ENCODE measurements at regions not wholly inside any gene's neighbourhood (a gene's known extent, or its start where the extent isn't known, plus 50 kb on each side); places are given as distances from the start of the nearest gene placed in this dataset.

GRCh38 chr3:13690636-13691035, 141.7 kb downstream of the FBLN2 start:
- Histone ChIP-seq H3K27ac (ENCODE audit: low read depth) (no peak overlapping the region), H3K4me2 (no peak overlapping the region), H3K4me3 (no peak overlapping the region), H2AFZ (no peak overlapping the region), H3K4me1 (ENCODE audit: insufficient read depth) (no peaks in the 10 kb centered on the region), H3K27me3 (ENCODE audit: insufficient read depth) (no peaks in the 10 kb centered on the region), H3F3A (replicated peaks; ENCODE audit: low read depth) (no peaks in the 10 kb centered on the region), H3K79me2 (replicated peaks; ENCODE audit: insufficient read depth) (no peaks in the 10 kb centered on the region), H3K36me3 (ENCODE audit: insufficient read depth) (no peaks in the 10 kb centered on the region), H3K9me2 (ENCODE audit: insufficient read depth) (no peaks in the 10 kb centered on the region), H4K20me1 (replicated peaks; ENCODE audit: insufficient read depth) (no peaks in the 10 kb centered on the region)
- peaks cover 7% of the 10 kb centered on the region for H3K27me3 Mint-ChIP-seq (ENCODE audit: insufficient read depth, low read depth, poor library complexity)
- no peaks in the 10 kb centered on the region; the same call in 2 of the 3 replicates for H3K36me3 Mint-ChIP-seq (ENCODE audit: low read depth)
- no peaks in the 10 kb centered on the region; the same call in 2 of the 3 replicates for H3K9me3 Mint-ChIP-seq
- no peak overlapping the region for H3K4me3 Mint-ChIP-seq
- TF ChIP-seq POLR2AphosphoS5 (IDR thresholded peaks at IDR 0.05; ENCODE audit: low read depth): no peak
- no peak for TF ChIP-seq STAT1 (IDR thresholded peaks at IDR 0.05; ENCODE audit: unreplicated experiment)
- H3K4me1 Mint-ChIP-seq: peaks cover 21% of the 10 kb centered on the region
- H3K27ac Mint-ChIP-seq: no peak overlapping the region
- ATAC-seq (no peak), DNase-seq (ENCODE audit: low spot score) (no peak)

- TF ChIP-seq, protein P1, sequence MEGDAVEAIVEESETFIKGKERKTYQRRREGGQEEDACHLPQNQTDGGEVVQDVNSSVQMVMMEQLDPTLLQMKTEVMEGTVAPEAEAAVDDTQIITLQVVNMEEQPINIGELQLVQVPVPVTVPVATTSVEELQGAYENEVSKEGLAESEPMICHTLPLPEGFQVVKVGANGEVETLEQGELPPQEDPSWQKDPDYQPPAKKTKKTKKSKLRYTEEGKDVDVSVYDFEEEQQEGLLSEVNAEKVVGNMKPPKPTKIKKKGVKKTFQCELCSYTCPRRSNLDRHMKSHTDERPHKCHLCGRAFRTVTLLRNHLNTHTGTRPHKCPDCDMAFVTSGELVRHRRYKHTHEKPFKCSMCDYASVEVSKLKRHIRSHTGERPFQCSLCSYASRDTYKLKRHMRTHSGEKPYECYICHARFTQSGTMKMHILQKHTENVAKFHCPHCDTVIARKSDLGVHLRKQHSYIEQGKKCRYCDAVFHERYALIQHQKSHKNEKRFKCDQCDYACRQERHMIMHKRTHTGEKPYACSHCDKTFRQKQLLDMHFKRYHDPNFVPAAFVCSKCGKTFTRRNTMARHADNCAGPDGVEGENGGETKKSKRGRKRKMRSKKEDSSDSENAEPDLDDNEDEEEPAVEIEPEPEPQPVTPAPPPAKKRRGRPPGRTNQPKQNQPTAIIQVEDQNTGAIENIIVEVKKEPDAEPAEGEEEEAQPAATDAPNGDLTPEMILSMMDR (conservative IDR thresholded peaks at IDR 0.05; ENCODE audit: low read depth in 2 of 2): no peak
- TF ChIP-seq ZNF114 (CRISPR knock-in tag; IDR thresholded peaks at IDR 0.05) (no peak), CREB1 (CRISPR knock-in tag; IDR thresholded peaks at IDR 0.05; ENCODE audit: low read depth) (no peak), JUNB (IDR thresholded peaks at IDR 0.05; ENCODE audit: unreplicated experiment) (no peak), EZH2phosphoT487 (IDR thresholded peaks at IDR 0.05; ENCODE audit: unreplicated experiment) (no peak), NANOG (IDR thresholded peaks at IDR 0.05; ENCODE audit: borderline replicate concordance) (no peak)
- no peak for ATAC-seq
- H3K9me3 Mint-ChIP-seq: no peaks in the 10 kb centered on the region; the same call in 2 of the 3 replicates
These were observed 140.7 kb downstream of the FBLN2 start for GRCh38 chr3:13689373-13690260.

GRCh38 chr3:13688824-13689223, 139.9 kb downstream of the FBLN2 start:
- no peak for DNase-seq (ENCODE audit: low spot score)
- no peak for ATAC-seq
- Histone ChIP-seq H3F3A (replicated peaks; ENCODE audit: low read depth) (no peaks in the 10 kb centered on the region), H3K9me2 (ENCODE audit: insufficient read depth) (no peaks in the 10 kb centered on the region), H3K36me3 (ENCODE audit: insufficient read depth) (no peaks in the 10 kb centered on the region), H3K79me2 (replicated peaks; ENCODE audit: insufficient read depth) (no peaks in the 10 kb centered on the region), H3K4me2 (no peak overlapping the region), H3K27ac (ENCODE audit: low read depth) (no peak overlapping the region), H4K20me1 (replicated peaks; ENCODE audit: insufficient read depth) (no peaks in the 10 kb centered on the region), H3K27me3 (ENCODE audit: insufficient read depth) (no peaks in the 10 kb centered on the region), H3K4me1 (ENCODE audit: insufficient read depth) (no peaks in the 10 kb centered on the region), H2AFZ (no peak overlapping the region), H3K4me3 (no peak overlapping the region)
- Mint-ChIP-seq H3K36me3 (ENCODE audit: low read depth) (no peaks in the 10 kb centered on the region), H3K4me1 (peaks cover 23% of the 10 kb centered on the region), H3K4me3 (no peak overlapping the region), H3K27ac (no peak overlapping the region), H3K9me3 (no peaks in the 10 kb centered on the region; the same call in 2 of the 3 replicates), H3K27me3 (ENCODE audit: insufficient read depth, low read depth, poor library complexity) (peaks cover 5% of the 10 kb centered on the region)
- TF ChIP-seq, protein P1 (conservative IDR thresholded peaks at IDR 0.05; ENCODE audit: low read depth in 2 of 2): no peak
- TF ChIP-seq JUNB (IDR thresholded peaks at IDR 0.05; ENCODE audit: unreplicated experiment): no peak
- TF ChIP-seq, protein P2, sequence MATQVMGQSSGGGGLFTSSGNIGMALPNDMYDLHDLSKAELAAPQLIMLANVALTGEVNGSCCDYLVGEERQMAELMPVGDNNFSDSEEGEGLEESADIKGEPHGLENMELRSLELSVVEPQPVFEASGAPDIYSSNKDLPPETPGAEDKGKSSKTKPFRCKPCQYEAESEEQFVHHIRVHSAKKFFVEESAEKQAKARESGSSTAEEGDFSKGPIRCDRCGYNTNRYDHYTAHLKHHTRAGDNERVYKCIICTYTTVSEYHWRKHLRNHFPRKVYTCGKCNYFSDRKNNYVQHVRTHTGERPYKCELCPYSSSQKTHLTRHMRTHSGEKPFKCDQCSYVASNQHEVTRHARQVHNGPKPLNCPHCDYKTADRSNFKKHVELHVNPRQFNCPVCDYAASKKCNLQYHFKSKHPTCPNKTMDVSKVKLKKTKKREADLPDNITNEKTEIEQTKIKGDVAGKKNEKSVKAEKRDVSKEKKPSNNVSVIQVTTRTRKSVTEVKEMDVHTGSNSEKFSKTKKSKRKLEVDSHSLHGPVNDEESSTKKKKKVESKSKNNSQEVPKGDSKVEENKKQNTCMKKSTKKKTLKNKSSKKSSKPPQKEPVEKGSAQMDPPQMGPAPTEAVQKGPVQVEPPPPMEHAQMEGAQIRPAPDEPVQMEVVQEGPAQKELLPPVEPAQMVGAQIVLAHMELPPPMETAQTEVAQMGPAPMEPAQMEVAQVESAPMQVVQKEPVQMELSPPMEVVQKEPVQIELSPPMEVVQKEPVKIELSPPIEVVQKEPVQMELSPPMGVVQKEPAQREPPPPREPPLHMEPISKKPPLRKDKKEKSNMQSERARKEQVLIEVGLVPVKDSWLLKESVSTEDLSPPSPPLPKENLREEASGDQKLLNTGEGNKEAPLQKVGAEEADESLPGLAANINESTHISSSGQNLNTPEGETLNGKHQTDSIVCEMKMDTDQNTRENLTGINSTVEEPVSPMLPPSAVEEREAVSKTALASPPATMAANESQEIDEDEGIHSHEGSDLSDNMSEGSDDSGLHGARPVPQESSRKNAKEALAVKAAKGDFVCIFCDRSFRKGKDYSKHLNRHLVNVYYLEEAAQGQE (IDR thresholded peaks at IDR 0.05; ENCODE audit: unreplicated experiment): no peak
- no peak for TF ChIP-seq ZNF331 (CRISPR knock-in tag; IDR thresholded peaks at IDR 0.05; ENCODE audit: low read depth)
- TF ChIP-seq ZNF114 (CRISPR knock-in tag; IDR thresholded peaks at IDR 0.05): no peak
- no peak for TF ChIP-seq EZH2phosphoT487 (IDR thresholded peaks at IDR 0.05; ENCODE audit: unreplicated experiment)

More at GRCh38 chr3:13689373-13690260, 140.7 kb downstream of the FBLN2 start:
- Histone ChIP-seq H3K4me3 (no peak overlapping the region), H3K27ac (ENCODE audit: low read depth) (no peak overlapping the region), H3K9me2 (ENCODE audit: insufficient read depth) (no peaks in the 10 kb centered on the region), H4K20me1 (replicated peaks; ENCODE audit: insufficient read depth) (no peaks in the 10 kb centered on the region), H3K4me2 (no peak overlapping the region), H3K4me1 (ENCODE audit: insufficient read depth) (no peaks in the 10 kb centered on the region), H2AFZ (no peak overlapping the region), H3F3A (replicated peaks; ENCODE audit: low read depth) (no peaks in the 10 kb centered on the region), H3K79me2 (replicated peaks; ENCODE audit: insufficient read depth) (no peaks in the 10 kb centered on the region), H3K36me3 (ENCODE audit: insufficient read depth) (no peaks in the 10 kb centered on the region), H3K27me3 (ENCODE audit: insufficient read depth) (no peaks in the 10 kb centered on the region)
- Mint-ChIP-seq H3K27ac (no peak overlapping the region), H3K4me1 (peaks cover 23% of the 10 kb centered on the region), H3K36me3 (ENCODE audit: low read depth) (no peaks in the 10 kb centered on the region; the same call in 2 of the 3 replicates), H3K27me3 (ENCODE audit: insufficient read depth, low read depth, poor library complexity) (peaks cover 5% of the 10 kb centered on the region), H3K4me3 (no peak overlapping the region)
- no peak for DNase-seq (ENCODE audit: low spot score)

Data from GM23338 (cell line).